ENCODE measurements at regions not wholly inside any gene's neighbourhood (a gene's known extent, or its start where the extent isn't known, plus 50 kb on each side); places are given as distances from the start of the nearest gene placed in this dataset.
A peak's percentile ranks its signal among the peaks of the same experiment; 100 is the strongest.

- TF ChIP-seq SNAPC4 (CRISPR knock-in tag; IDR thresholded peaks at IDR 0.05) = no peak
- TF ChIP-seq KAT2B (IDR thresholded peaks at IDR 0.05; ENCODE audit: borderline replicate concordance, low read depth, low read length) = peak; percentile 100
- TF ChIP-seq KIAA2018 (CRISPR knock-in tag; IDR thresholded peaks at IDR 0.05; ENCODE audit: borderline replicate concordance) = no peak
- TF ChIP-seq ZBTB40 (IDR thresholded peaks at IDR 0.05) = no peak
- TF ChIP-seq ZBTB40 (CRISPR knock-in tag; IDR thresholded peaks at IDR 0.05) = peak; percentile 50; the same call in 1 of the 2 replicates
Observed at GRCh38 chr16:85166699-85167588, 54.7 kb upstream of the CIBAR2 start (continued).
